ENCODE measurements at regions not wholly inside any gene's neighbourhood (a gene's known extent, or its start where the extent isn't known, plus 50 kb on each side); places are given as distances from the start of the nearest gene placed in this dataset.

- peaks cover 4% of the 10 kb centered on the region for H3K9me3 Mint-ChIP-seq (ENCODE audit: low read depth)
- no peaks in the 10 kb centered on the region for H3K27me3 Mint-ChIP-seq
- no peak overlapping the region for H3K27ac Mint-ChIP-seq
These were observed 515.9 kb downstream of the JRKL start for GRCh38 chr11:96905663-96906062.

GRCh38 chr11:96906476-96906875, 516.7 kb downstream of the JRKL start:
- peaks cover 4% of the 10 kb centered on the region for H3K4me1 Mint-ChIP-seq (ENCODE audit: low read depth)
- H3K4me3 Mint-ChIP-seq (ENCODE audit: low read depth), result no peak overlapping the region
- no peaks in the 10 kb centered on the region for H3K27me3 Mint-ChIP-seq
- TF ChIP-seq, protein P1, sequence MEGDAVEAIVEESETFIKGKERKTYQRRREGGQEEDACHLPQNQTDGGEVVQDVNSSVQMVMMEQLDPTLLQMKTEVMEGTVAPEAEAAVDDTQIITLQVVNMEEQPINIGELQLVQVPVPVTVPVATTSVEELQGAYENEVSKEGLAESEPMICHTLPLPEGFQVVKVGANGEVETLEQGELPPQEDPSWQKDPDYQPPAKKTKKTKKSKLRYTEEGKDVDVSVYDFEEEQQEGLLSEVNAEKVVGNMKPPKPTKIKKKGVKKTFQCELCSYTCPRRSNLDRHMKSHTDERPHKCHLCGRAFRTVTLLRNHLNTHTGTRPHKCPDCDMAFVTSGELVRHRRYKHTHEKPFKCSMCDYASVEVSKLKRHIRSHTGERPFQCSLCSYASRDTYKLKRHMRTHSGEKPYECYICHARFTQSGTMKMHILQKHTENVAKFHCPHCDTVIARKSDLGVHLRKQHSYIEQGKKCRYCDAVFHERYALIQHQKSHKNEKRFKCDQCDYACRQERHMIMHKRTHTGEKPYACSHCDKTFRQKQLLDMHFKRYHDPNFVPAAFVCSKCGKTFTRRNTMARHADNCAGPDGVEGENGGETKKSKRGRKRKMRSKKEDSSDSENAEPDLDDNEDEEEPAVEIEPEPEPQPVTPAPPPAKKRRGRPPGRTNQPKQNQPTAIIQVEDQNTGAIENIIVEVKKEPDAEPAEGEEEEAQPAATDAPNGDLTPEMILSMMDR (IDR thresholded peaks at IDR 0.05; ENCODE audit: unreplicated experiment), result no peak
- no peak overlapping the region for H3K27ac Mint-ChIP-seq
- DNase-seq (ENCODE audit: low spot score, unreplicated experiment), result no peak
- no peaks in the 10 kb centered on the region for H3K36me3 Mint-ChIP-seq (ENCODE audit: insufficient read depth)
- peaks cover 8% of the 10 kb centered on the region for H3K9me3 Mint-ChIP-seq (ENCODE audit: low read depth)

More at GRCh38 chr11:96905663-96906062, 515.9 kb downstream of the JRKL start:
- no peaks in the 10 kb centered on the region for H3K36me3 Mint-ChIP-seq (ENCODE audit: insufficient read depth)
- TF ChIP-seq, protein P1 (IDR thresholded peaks at IDR 0.05; ENCODE audit: unreplicated experiment), result no peak
- peaks cover 4% of the 10 kb centered on the region for H3K4me1 Mint-ChIP-seq (ENCODE audit: low read depth)
- no peak overlapping the region for H3K4me3 Mint-ChIP-seq (ENCODE audit: low read depth)
- no peak for DNase-seq (ENCODE audit: low spot score, unreplicated experiment)

DNA sequence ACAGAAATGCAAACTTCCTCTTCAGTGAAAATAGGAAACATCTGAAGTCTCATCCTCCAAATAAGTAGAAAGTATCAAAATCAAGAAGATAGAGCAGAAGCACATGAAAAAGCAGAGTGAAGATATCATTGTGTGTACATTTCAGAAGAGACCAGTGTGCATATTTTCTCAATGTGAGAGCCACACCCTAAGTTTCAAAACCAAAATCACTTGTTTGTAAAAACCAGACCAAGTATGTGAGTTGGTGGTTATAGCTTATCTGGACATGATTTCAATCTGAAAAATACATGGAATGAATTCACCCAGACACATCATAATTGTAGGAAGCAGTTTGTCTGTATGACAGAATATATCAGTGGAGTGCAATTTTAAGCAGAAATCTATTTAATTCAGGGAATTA, 536.0 kb downstream of the JRKL start:
- Mint-ChIP-seq H3K4me3 (ENCODE audit: low read depth) (no peak overlapping the region), H3K27ac (no peak overlapping the region), H3K27me3 (no peaks in the 10 kb centered on the region), H3K4me1 (ENCODE audit: low read depth) (no peaks in the 10 kb centered on the region), H3K9me3 (ENCODE audit: low read depth) (no peaks in the 10 kb centered on the region), H3K36me3 (ENCODE audit: insufficient read depth) (no peaks in the 10 kb centered on the region)
- TF ChIP-seq, protein P1 (IDR thresholded peaks at IDR 0.05; ENCODE audit: unreplicated experiment), result no peak
- no peak for DNase-seq (ENCODE audit: low spot score, unreplicated experiment)

DNA sequence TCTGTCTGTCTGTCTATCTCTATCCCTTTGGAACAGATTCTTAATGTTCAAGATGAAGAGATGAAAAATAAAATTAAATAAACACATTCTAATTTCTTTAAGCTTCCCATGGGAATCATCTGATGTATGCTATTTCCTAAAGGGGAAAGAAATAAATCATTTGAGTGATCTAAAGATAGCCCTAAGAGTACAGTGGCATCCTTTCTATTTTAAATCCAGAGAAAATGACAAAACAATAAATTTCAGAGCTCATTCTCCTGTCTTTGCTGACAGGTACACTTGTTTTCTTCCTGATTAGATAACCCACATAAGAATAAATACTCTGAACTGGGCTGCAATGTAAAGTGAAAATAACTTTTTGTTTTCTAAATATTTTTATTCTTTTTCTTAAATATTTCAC, 550.4 kb downstream of the JRKL start:
- H3K36me3 Mint-ChIP-seq (ENCODE audit: insufficient read depth), result no peaks in the 10 kb centered on the region
- no peak overlapping the region for H3K27ac Mint-ChIP-seq
- TF ChIP-seq, protein P1 (IDR thresholded peaks at IDR 0.05; ENCODE audit: unreplicated experiment), result no peak
- no peak overlapping the region for H3K4me3 Mint-ChIP-seq (ENCODE audit: low read depth)
- no peaks in the 10 kb centered on the region for H3K4me1 Mint-ChIP-seq (ENCODE audit: low read depth)
- no peaks in the 10 kb centered on the region for H3K27me3 Mint-ChIP-seq
- H3K9me3 Mint-ChIP-seq (ENCODE audit: low read depth), result no peaks in the 10 kb centered on the region
- no peak for DNase-seq (ENCODE audit: low spot score, unreplicated experiment)

DNA sequence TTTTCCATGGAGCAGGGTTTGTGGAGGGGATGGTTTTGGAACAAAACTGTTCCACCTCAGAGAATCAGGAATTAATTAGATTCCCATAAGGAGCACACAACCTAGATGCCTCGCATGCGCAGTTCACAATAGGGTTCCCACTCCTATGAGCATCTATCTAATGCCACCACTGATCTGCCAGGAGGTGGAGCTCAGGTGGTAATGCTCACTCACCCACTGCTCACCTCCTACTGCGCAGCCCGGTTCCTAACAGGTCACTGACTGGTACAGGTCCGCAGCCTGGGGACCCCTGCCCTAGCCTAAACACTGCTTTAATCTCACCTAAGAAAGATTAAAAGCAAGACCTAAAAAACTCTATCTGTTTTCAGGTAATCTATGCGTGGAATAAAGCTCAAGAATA, 553.0 kb downstream of the JRKL start:
- Mint-ChIP-seq H3K4me3 (ENCODE audit: low read depth) (no peak overlapping the region), H3K4me1 (ENCODE audit: low read depth) (no peaks in the 10 kb centered on the region), H3K27ac (no peak overlapping the region), H3K36me3 (ENCODE audit: insufficient read depth) (no peaks in the 10 kb centered on the region), H3K27me3 (no peaks in the 10 kb centered on the region), H3K9me3 (ENCODE audit: low read depth) (no peaks in the 10 kb centered on the region)
- TF ChIP-seq, protein P1 (IDR thresholded peaks at IDR 0.05; ENCODE audit: unreplicated experiment), result no peak
- DNase-seq (ENCODE audit: low spot score, unreplicated experiment), result no peak

All from progenitor cell of endocrine pancreas (in vitro differentiated cells).